ENCODE measurements at regions not wholly inside any gene's neighbourhood (a gene's known extent, or its start where the extent isn't known, plus 50 kb on each side); places are given as distances from the start of the nearest gene placed in this dataset.

DNA sequence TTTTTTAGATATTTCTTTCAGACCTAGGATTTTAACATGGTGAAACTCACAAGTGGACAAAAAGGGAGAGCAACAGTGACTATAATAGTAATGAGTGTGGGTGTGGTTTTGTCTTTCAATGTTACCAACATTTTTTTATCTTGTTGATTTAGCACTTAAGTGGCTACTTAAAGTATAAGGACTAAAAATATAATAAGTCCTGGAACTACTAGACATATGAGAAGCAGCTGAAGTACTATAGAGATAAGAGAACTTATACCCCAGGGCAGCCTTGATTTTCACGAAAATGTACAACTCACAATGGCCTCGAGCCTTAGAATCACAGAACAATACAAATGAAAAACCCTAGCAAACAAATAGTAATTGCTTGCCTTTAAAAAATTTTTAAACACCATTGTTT, 1151.8 kb downstream of the TYW1 start:
- TF ChIP-seq POLR2A (IDR thresholded peaks at IDR 0.05): no peak
- TF ChIP-seq, protein P1, sequence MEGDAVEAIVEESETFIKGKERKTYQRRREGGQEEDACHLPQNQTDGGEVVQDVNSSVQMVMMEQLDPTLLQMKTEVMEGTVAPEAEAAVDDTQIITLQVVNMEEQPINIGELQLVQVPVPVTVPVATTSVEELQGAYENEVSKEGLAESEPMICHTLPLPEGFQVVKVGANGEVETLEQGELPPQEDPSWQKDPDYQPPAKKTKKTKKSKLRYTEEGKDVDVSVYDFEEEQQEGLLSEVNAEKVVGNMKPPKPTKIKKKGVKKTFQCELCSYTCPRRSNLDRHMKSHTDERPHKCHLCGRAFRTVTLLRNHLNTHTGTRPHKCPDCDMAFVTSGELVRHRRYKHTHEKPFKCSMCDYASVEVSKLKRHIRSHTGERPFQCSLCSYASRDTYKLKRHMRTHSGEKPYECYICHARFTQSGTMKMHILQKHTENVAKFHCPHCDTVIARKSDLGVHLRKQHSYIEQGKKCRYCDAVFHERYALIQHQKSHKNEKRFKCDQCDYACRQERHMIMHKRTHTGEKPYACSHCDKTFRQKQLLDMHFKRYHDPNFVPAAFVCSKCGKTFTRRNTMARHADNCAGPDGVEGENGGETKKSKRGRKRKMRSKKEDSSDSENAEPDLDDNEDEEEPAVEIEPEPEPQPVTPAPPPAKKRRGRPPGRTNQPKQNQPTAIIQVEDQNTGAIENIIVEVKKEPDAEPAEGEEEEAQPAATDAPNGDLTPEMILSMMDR (IDR thresholded peaks at IDR 0.05): no peak
